Right ventricle myocardium inferior (tissue), 1 donor: ENCODE measurements at regions not wholly inside any gene's neighbourhood (a gene's known extent, or its start where the extent isn't known, plus 50 kb on each side); places are given as distances from the start of the nearest gene placed in this dataset.
"Not testable (repeated sequence)": the region's sequence is repeated elsewhere in the genome, so short reads cannot be mapped to it uniquely, and the experiment has no call there.

Source experiments
- ATAC-seq: fragments of 200-7000 bp; cut with Tn5 transposase; one replicate; pipeline ENCODE4 v1.9.1; 2020; ENCODE audit warnings: mild to moderate bottlenecking, moderate library complexity
- DNase-seq: peaks from one replicate; pipeline ENCODE4 v3.0.0; 2021; ENCODE audit errors: missing footprints
- intact Hi-C: fragments of 100-400 bp; cut with DNase I; formaldehyde crosslinking; loops from one replicate; pipeline ENCODE4 v1.11.0; 2022
- donor health status: DM: no; HTN: yes; CAD: no; lungs with severe emphysema.

GRCh38 chr6:106787327-106788196, 158.2 kb downstream of the QRSL1 start:
- no peak for ATAC-seq
- intact Hi-C loops = no loop called here
- DNase-seq = no peak

DNA sequence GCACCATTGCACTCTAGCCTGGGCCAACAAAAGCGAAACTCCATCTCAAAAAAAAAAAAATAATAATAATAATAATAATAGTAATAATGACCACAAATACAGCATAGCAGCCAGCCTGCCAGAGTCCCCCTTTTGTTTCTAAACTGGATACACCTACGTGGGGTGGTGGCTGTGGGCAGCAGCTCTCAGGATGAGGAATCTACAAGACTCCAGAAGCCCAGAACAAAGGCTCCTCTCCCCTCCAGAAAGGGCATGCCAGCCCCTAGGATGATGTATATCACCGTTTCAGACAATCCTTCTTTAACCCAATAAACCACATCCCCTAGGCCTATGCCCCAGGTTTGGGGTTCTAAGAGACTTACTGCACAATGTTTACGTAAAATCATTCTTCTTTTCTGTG, 155.9 kb downstream of the QRSL1 start:
- ATAC-seq = no peak
- intact Hi-C loops = no loop called here
- no peak for DNase-seq

DNA sequence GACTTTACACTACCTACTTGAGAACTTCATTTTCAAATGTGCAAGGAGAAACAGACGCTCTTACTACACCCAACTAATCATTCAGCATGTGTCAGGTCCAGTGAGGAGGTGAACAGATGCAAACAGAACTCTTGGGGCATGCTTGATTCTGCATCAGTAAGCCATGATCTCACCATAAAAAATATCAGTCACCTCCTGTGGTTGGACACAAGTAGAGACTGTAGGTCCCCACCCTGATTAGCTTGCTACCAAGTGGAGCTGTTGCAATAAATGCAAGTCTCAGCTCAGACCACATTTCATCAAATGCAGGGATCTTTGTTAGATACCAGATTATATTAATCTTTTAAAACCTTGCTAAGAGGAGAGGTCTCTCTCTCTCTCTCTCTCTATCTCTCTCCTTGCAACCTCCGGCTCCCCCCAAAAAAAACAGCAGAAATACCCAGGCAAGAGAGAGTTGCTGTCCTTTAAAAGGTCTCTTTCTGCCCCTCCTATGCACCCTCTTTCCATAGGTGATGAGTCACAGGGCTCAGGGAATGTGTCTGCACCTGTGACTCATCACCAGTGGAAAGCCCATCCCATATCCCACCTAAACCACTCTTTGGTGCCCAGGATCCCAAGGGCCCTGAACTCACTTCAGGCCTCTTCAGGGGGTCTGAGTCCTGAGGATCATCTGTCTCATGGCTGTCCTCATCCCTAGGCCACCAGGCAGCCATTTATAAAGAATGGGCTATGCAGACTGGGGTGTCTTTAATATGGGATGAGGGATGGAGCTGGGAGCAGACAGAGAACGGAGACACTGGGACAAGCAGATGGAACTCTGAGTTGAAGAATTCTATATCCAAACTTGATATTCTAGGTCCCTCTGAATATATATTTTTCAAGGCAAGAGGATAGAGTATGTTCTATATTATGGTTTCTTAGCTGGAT, 154.5 kb downstream of the QRSL1 start:
- intact Hi-C loops = no loop called here
- DNase-seq (no peak), ATAC-seq (no peak)

DNA sequence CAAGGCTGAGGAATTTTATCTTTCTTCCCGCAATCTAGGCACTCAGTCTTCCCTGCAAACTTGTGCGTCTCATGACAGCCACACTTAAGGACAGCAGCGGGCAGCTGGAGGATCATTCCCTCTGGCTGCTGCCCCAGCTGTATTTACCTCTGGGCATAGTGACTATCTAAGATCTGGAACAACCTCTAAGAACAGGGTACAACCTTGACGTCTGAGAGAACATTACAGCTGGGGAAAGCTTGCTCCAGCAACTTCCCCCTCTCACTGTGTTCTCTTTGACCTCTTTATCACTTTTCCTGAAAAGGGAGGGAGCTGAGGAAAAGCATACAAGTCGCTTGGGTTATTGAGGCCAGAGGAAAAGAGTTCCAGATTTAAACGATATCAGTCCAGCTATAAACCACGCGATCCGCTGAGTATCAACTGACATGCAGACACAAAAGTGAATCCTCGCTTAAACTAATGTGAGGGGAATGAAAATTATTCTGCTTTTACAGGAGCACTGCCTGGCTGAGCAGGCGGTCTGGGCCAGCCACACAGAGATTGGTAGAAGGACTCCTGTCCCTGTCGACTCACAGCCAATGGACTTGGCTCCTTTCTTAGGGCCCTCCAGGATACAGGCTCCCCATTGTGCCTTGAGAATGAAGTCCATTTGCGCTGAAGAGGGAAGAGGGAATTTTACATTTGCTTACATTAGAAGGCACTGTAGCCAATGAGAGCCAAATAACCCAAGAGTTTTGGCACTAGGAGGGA, 153.3 kb downstream of the QRSL1 start:
- ATAC-seq (peak; percentile 57), DNase-seq (no peak)
- intact Hi-C loops = no loop called here

DNA sequence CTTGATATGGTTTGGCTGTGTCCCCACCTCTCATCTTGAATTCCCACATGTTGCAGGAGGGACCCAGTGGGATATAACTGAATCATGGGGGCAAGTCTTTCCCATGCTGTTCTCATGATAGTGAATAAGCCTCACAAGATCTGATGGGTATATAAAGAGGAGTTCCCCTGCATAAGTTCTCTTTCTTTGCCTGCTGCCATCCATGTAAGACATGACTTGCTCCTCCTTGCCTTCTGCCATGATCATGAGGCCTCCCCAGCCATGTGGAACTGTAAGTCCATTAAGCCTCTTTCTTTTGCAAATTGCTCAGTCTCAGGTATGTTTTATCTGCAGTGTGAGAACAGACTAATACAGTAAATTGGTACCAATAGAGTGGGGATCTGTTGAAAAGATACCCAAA, 150.2 kb downstream of the QRSL1 start:
- intact Hi-C loops, ATAC-seq, DNase-seq: not testable (repeated sequence)

- intact Hi-C loops = no loop called here
- DNase-seq = no peak
- no peak for ATAC-seq
Observed at GRCh38 chr6:106778943-106779342, 149.6 kb downstream of the QRSL1 start.

DNA sequence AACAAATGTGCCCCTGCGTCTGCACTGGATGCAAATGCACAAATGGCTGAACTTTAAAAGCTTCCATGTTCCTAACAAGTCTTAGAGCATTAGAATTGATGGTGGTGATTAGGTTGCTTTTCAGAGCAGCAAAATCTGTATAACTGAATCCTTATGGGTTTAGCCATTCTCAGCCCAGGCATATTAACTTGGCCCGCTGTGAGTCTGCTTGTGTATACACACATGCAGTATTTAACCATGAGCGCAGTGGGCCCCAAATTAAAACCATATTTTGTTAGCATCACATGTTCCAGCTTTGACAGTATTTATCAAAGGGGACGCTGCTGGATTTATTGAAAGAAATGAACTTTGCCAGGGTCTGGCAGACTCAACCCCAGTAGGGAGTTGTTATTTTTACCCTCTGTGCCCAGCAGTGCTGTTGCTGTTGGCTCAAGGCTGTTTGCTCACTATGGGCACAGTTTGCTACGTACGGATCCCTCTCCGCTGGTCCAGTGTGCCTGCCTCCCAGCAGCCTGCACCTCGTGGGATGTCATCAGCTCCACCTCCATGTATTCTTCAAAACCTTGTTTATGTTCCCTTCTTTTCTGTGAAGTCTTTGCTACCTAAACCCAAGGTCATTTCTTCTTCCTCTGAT, 144.7 kb downstream of the QRSL1 start:
- intact Hi-C loops = no loop called here
- no peak for ATAC-seq
- no peak for DNase-seq

- intact Hi-C loops = no loop called here
- ATAC-seq = no peak
Observed at GRCh38 chr6:106773522-106773921, 144.1 kb downstream of the QRSL1 start.

GRCh38 chr6:106772270-106773142, 143.1 kb downstream of the QRSL1 start:
- intact Hi-C loops = no loop called here
- no peak for DNase-seq
- no peak for ATAC-seq

More at GRCh38 chr6:106773522-106773921, 144.1 kb downstream of the QRSL1 start:
- DNase-seq = no peak

GRCh38 chr6:106771822-106772221, 142.4 kb downstream of the QRSL1 start:
- ATAC-seq = no peak
- no peak for DNase-seq

GRCh38 chr6:106770663-106771062, 141.3 kb downstream of the QRSL1 start:
- intact Hi-C loops = no loop called here
- ATAC-seq = no peak
- no peak for DNase-seq

More at GRCh38 chr6:106771822-106772221, 142.4 kb downstream of the QRSL1 start:
- intact Hi-C loops = no loop called here

- intact Hi-C loops = no loop called here
- ATAC-seq = no peak
- DNase-seq = no peak
Observed at GRCh38 chr6:106770081-106770480, 140.7 kb downstream of the QRSL1 start.

- DNase-seq = no peak
- no peak for ATAC-seq
Observed at GRCh38 chr6:106767271-106767670, 137.9 kb downstream of the QRSL1 start.

DNA sequence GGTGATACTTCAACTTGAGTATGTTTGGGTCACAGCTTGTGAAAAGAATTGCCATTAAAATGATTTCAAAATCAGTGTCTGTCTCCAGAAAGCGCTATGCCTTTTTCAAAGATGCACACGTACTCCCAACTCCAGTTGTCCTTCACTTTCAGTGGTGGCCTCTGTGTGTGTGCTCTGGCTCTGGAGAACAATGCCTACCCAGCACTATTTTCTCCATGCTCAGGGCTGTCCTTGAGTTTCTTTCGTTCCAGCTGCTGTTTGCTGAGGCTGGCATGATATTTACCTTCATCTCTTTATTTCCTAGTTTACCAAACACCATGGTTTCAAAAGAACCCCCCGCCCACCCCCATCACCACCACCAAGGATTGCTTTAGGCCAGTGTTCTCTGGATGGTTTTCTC, 136.8 kb downstream of the QRSL1 start:
- intact Hi-C loops = no loop called here
- ATAC-seq (no peak), DNase-seq (no peak)

More at GRCh38 chr6:106767271-106767670, 137.9 kb downstream of the QRSL1 start:
- intact Hi-C loops = no loop called here

GRCh38 chr6:106765496-106765895, 136.1 kb downstream of the QRSL1 start:
- intact Hi-C loops = no loop called here
- DNase-seq (no peak), ATAC-seq (no peak)

DNA sequence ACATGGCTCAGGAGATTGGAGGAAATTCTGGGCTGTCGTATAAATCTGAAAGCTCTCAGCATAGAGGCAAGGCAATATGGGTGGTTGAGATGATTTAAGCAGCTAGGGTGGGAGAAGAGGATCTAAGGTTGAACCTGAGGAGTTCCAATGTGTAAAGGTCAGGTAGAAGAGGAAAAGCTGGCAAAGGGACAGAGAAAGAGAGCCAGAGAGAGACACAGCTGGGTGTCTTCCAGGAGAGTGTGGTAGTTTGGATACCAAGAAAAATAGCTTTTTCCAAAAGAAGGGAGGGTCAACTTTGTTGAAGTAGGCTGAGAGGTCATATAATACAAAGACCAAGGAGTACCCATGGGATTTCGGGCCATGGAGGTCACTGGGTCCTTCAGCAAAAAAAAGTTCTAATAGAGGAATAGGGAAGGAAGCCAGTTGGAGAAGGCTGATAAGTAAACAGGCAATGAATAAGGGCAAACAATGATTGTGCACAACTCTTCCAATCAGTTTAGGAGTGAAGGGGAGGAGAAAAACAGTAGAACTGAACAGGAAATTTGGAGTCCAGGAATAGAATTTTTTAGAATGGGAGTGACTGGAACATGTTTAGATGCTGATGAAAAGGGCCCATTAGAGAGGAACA, 135.1 kb downstream of the QRSL1 start:
- intact Hi-C loops = no loop called here
- no peak for ATAC-seq
- no peak for DNase-seq

- intact Hi-C loops = no loop called here
- ATAC-seq = no peak
- no peak for DNase-seq
Observed at GRCh38 chr6:106763361-106763760, 134.0 kb downstream of the QRSL1 start.
